ENCODE measurements at regions not wholly inside any gene's neighbourhood (a gene's known extent, or its start where the extent isn't known, plus 50 kb on each side); places are given as distances from the start of the nearest gene placed in this dataset.
"Not testable (repeated sequence)": the region's sequence is repeated elsewhere in the genome, so short reads cannot be mapped to it uniquely, and the experiment has no call there.

GRCh38 chr1:94302497-94302896 lies 65.1 kb upstream of the ARHGAP29 start:
- no peak for DNase-seq (ENCODE audit: low spot score)

- no peak for DNase-seq (ENCODE audit: low spot score)
Measured at GRCh38 chr1:94301186-94301585, 63.8 kb upstream of the ARHGAP29 start.

- no peak for DNase-seq (ENCODE audit: low spot score)
Measured at GRCh38 chr1:94300731-94301130, 63.3 kb upstream of the ARHGAP29 start.

- peak; percentile 38 for DNase-seq (ENCODE audit: low spot score)
Measured at GRCh38 chr1:94299627-94300553, 62.5 kb upstream of the ARHGAP29 start.

GRCh38 chr1:94298861-94299260 lies 61.5 kb upstream of the ARHGAP29 start:
- DNase-seq (ENCODE audit: low spot score) = no peak

- DNase-seq (ENCODE audit: low spot score) = no peak
Measured at GRCh38 chr1:94296018-94296417, 58.6 kb upstream of the ARHGAP29 start.

- not testable (repeated sequence) for DNase-seq (ENCODE audit: low spot score)
Measured at GRCh38 chr1:94292978-94293377, 55.6 kb upstream of the ARHGAP29 start.

- DNase-seq (ENCODE audit: low spot score) = not testable (repeated sequence)
Measured at GRCh38 chr1:94289244-94289643, 51.9 kb upstream of the ARHGAP29 start.
